A549 (cell line): ENCODE measurements at regions not wholly inside any gene's neighbourhood (a gene's known extent, or its start where the extent isn't known, plus 50 kb on each side); places are given as distances from the start of the nearest gene placed in this dataset.

Source experiments
- ATAC-seq, 2 experiments: fragments of 200-7000 bp in 1 of 2; fragments of >200 bp in 1 of 2; cut with Nextera tagmentation in 1 of 2; cut with Tn5 transposase in 1 of 2; 3 replicates each; pipeline versions ENCODE4 v1.8.0 to v1.9.1; 2018 to 2020; ENCODE audit warnings: mild to moderate bottlenecking in 1 of 2, moderate library complexity in 1 of 2
- CTCF ChIA-PET: fragments of 300-600 bp; sonication (Branson Sonifier 250); formaldehyde crosslinking; extraction: SDS; loops from one replicate; lab custom pipeline; 2021; ENCODE audit warnings: antibody characterized with exemption, inconsistent platforms; lab: Yijun Ruan, JAX
- POLR2A ChIA-PET: fragments of 350-600 bp; formaldehyde crosslinking; extraction: SDS; loops from one replicate; lab custom pipeline; 2021; ENCODE audit warnings: antibody characterized with exemption, inconsistent platforms; lab: Yijun Ruan, JAX
- DNase-seq, 2 experiments: peaks; one replicate each; pipeline versions ENCODE4 v3.0.0 to v3.0.0-alpha.2; 2011 to 2016; ENCODE audit warnings: low read depth in 1 of 2, low spot score in 1 of 2
- FAIRE-seq: peaks from 2 replicates; lab custom pipeline; 2011; peaks lifted over from hg19 to GRCh38; lab: Jason Lieb, UNC
- H3K27ac ChIP-seq, 2 experiments: fragments of >200 bp; sonication (Bioruptor Twin); formaldehyde crosslinking; 3 replicates each; pipeline ENCODE4 v1.5.1; 2016 to 2017
- H3K4me1 ChIP-seq: fragments of >200 bp; sonication (Bioruptor Twin); formaldehyde crosslinking; 3 replicates; pipeline ENCODE4 v1.6.1; 2016
- H3K4me2 ChIP-seq: fragments of >200 bp; sonication (Bioruptor Twin); formaldehyde crosslinking; 3 replicates; pipeline ENCODE4 v1.6.1; 2016
- H3K4me3 ChIP-seq: fragments of >200 bp; sonication (Bioruptor Twin); formaldehyde crosslinking; 3 replicates; pipeline ENCODE4 v1.5.1; 2016
- H3K9me3 ChIP-seq: fragments of >200 bp; sonication (Bioruptor Twin); formaldehyde crosslinking; 3 replicates; pipeline ENCODE4 v1.6.1; 2016
- BCL3 ChIP-seq: fragments of >200 bp; sonication (Bioruptor Twin); formaldehyde crosslinking; IDR thresholded peaks from 3 replicates; pipeline ENCODE4 v1.6.1; 2016
- CHD2 ChIP-seq: fragments of 150-350 bp; IDR thresholded peaks from 2 replicates; pipeline ENCODE4 v1.6.1; 2014; ENCODE audit warnings: low read length; ENCODE audit not compliant: partially characterized antibody
- EHMT2 ChIP-seq: fragments of 200-600 bp; sonication (generic); IDR thresholded peaks from 2 replicates; pipeline ENCODE4 v1.6.1; 2016; ENCODE audit warnings: antibody characterized with exemption, low read depth, mild to moderate bottlenecking, moderate library complexity
- ELK1 ChIP-seq: fragments of 150-350 bp; IDR thresholded peaks from 2 replicates; pipeline ENCODE4 v1.6.1; 2014; ENCODE audit warnings: low read depth, mild to moderate bottlenecking, low read length
- ESRRA ChIP-seq: fragments of 150-350 bp; IDR thresholded peaks from 2 replicates; pipeline ENCODE4 v1.6.1; 2014; ENCODE audit warnings: mild to moderate bottlenecking, low read length, borderline replicate concordance
- GATA3 ChIP-seq: IDR thresholded peaks from 2 replicates; pipeline ENCODE4 v1.6.1; 2012; ENCODE audit warnings: borderline replicate concordance
- HEYL ChIP-seq: fragments of 250-450 bp; sonication (Bioruptor Pico); IDR thresholded peaks from 2 replicates; pipeline ENCODE4 v1.8.0; 2021; ENCODE audit warnings: mild to moderate bottlenecking, moderate library complexity
- HOXA7 ChIP-seq: fragments of 250-450 bp; sonication (Bioruptor Pico); IDR thresholded peaks from 2 replicates; pipeline ENCODE4 v1.5.0; 2020; ENCODE audit warnings: mild to moderate bottlenecking, moderate library complexity
- HOXB5 ChIP-seq: fragments of 250-450 bp; sonication (Bioruptor Pico); IDR thresholded peaks from 2 replicates; pipeline ENCODE4 v1.5.0; 2020; ENCODE audit warnings: mild to moderate bottlenecking, moderate library complexity
- MAFK ChIP-seq: fragments of 450-650 bp; IDR thresholded peaks from 2 replicates; pipeline ENCODE4 v1.6.1; 2014; ENCODE audit not compliant: partially characterized antibody
- MYC ChIP-seq: IDR thresholded peaks from 2 replicates; pipeline ENCODE4 v1.6.1; 2012; ENCODE audit warnings: mild to moderate bottlenecking, inconsistent platforms, low read length, improper control_type of control experiment, borderline replicate concordance
- NPAS2 ChIP-seq: fragments of 250-450 bp; sonication (Bioruptor Pico); IDR thresholded peaks from 2 replicates; pipeline ENCODE4 v1.8.0; 2022; ENCODE audit warnings: mild to moderate bottlenecking, moderate library complexity, borderline replicate concordance
- RFX5 ChIP-seq: fragments of 450-650 bp; IDR thresholded peaks from 2 replicates; pipeline ENCODE4 v1.7.1; 2014; ENCODE audit warnings: antibody characterized with exemption, mild to moderate bottlenecking, moderate library complexity
- SMC3 ChIP-seq: fragments of >200 bp; sonication (Bioruptor Twin); formaldehyde crosslinking; IDR thresholded peaks from 3 replicates; pipeline ENCODE4 v1.6.1; 2018; ENCODE audit warnings: inconsistent platforms
- ZC3H11A ChIP-seq: fragments of 450-650 bp; IDR thresholded peaks from 2 replicates; pipeline ENCODE4 v1.6.1; 2014; ENCODE audit warnings: antibody characterized with exemption, mild to moderate bottlenecking
- ZFP36 ChIP-seq: fragments of 450-650 bp; IDR thresholded peaks from 2 replicates; pipeline ENCODE4 v1.6.1; 2014; ENCODE audit warnings: borderline replicate concordance; ENCODE audit not compliant: partially characterized antibody
- ZNF302 ChIP-seq: fragments of 250-450 bp; sonication (Bioruptor Pico); IDR thresholded peaks from 2 replicates; pipeline ENCODE4 v1.9.0; 2021; ENCODE audit warnings: inconsistent platforms, mild to moderate bottlenecking, moderate library complexity
- WGBS: methylation state at CpG from one replicate; pipeline ENCODE4 v1.1.6; 2017; ENCODE audit errors: missing lambda C conversion rate; 5-methylcytosine and 5-hydroxymethylcytosine counted together

- TF ChIP-seq MYC (no peak), HEYL (CRISPR knock-in tag) (no peak), ZFP36 (no peak), ZNF302 (no peak), MAFK (peak; percentile 45), ELK1 (no peak), GATA3 (no peak), CHD2 (no peak), RFX5 (no peak)
These were observed 595.0 kb downstream of the ARL4A start (continued) for GRCh38 chr7:13282377-13282980.

GRCh38 chr7:13286916-13287315 is 599.5 kb downstream of the ARL4A start:
- ChIA-PET POLR2A (no interaction called here), CTCF (interaction anchor here (0.6 kb wide), 1 partner anchor 1405 kb away, joined by 4 read pairs; no protein-coding TSS in a partner anchor)
- Histone ChIP-seq H3K4me3 (no peak overlapping the region), H3K4me2 (no peak overlapping the region), H3K27ac (no peak overlapping the region), H3K4me1 (no peaks in the 10 kb centered on the region), H3K9me3 (no peaks in the 10 kb centered on the region)
- no peak for DNase-seq
- no peak for ATAC-seq
- 56% methylated on average over 4 of the region's 4 CpGs for WGBS
- TF ChIP-seq EHMT2 (no peak), ESRRA (no peak), BCL3 (no peak), HOXB5 (no peak), SMC3 (no peak)
- FAIRE-seq: no peak

GRCh38 chr7:13288516-13288915 is 601.1 kb downstream of the ARL4A start:
- no peak for FAIRE-seq
- Histone ChIP-seq H3K27ac (no peak overlapping the region), H3K9me3 (no peaks in the 10 kb centered on the region), H3K4me3 (no peak overlapping the region), H3K4me1 (no peaks in the 10 kb centered on the region), H3K4me2 (no peak overlapping the region)
- ATAC-seq: no peak
- DNase-seq: no peak
- POLR2A ChIA-PET: no interaction called here
- CTCF ChIA-PET: interaction anchor here (1.2 kb wide), 1 partner anchor 1403 kb away, joined by 3 read pairs; no protein-coding TSS in a partner anchor
- TF ChIP-seq HOXA7 (CRISPR knock-in tag) (no peak), MAFK (peak; percentile 97), ZC3H11A (no peak)

- CTCF ChIA-PET: interaction anchor here (1.5 kb wide), 1 partner anchor 11 kb away, joined by 5 read pairs; no protein-coding TSS in a partner anchor
- no peaks in the 10 kb centered on the region for H3K4me1 ChIP-seq
- no peak for TF ChIP-seq NPAS2 (CRISPR knock-in tag)
- no peak for TF ChIP-seq ZC3H11A
- TF ChIP-seq, all 56 proteins: peak for 0
- Histone ChIP-seq H3K27ac (no peak overlapping the region), H3K9me3 (no peaks in the 10 kb centered on the region), H3K4me2 (no peak overlapping the region), H3K4me3 (no peak overlapping the region)
- FAIRE-seq: no peak
- ATAC-seq: no peak
- DNase-seq: no peak
- POLR2A ChIA-PET: no interaction called here
These were observed 603.5 kb downstream of the ARL4A start for GRCh38 chr7:13290975-13291374.
